Epidermal melanocyte (primary cell): ENCODE measurements at regions not wholly inside any gene's neighbourhood (a gene's known extent, or its start where the extent isn't known, plus 50 kb on each side); places are given as distances from the start of the nearest gene placed in this dataset.

Experiments used
- DNase-seq: peaks from one replicate; pipeline ENCODE4 v3.0.0; 2011; ENCODE audit warnings: low spot score; ENCODE audit not compliant: insufficient read length

DNA sequence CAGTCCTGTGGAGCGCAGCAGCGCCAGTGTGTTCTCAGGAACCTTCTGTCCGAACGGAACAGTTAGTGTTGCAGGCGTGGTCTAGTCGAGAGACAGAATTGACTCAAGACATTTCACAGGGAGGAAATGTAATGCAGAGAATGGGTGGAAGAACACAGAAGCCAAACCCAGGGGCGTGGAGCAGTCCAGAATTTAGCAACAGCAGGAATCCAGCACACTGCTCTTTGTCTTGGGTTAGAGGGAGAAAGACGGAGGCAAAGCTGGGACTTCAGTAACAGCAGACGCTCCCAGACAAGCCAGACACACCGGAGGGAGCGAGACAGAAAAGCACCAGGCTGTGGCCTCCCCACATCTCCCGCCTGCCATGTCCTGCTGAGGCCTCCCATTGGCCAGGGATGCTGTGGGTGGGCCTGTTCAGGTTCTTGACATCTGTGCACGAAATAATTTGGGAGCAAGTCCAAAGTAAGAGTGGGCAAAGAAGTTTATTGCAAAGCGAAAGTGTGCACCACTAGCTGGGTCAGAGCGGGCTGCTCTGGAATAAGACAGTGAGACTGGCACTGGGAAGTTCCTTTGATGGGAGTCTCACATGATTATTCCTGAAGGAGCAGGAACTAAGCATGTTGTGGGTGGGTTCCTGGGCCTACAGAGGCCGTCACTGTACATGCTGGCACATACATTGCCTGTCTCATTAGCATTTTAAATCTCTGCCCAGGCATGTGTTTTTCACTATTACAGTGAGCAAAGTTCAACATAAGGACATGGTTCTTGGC is 339.3 kb upstream of the SFSWAP start:
- no peak for DNase-seq

DNA sequence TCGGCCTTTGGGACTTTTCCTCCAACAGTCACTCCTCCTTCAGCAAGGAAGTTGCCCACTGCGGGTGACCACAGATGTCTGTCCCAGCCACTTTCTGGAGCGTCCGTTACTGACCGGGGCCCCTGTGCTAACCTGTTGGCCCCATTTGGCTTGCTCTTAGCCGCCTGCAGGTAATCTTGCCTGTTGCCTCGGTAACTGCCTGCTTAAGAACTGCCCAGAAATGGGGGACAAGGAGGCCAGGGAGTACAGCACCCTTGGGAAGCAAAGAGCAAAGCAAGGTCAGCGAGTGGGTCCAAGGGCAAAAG is 338.8 kb upstream of the SFSWAP start:
- no peak for DNase-seq

DNA sequence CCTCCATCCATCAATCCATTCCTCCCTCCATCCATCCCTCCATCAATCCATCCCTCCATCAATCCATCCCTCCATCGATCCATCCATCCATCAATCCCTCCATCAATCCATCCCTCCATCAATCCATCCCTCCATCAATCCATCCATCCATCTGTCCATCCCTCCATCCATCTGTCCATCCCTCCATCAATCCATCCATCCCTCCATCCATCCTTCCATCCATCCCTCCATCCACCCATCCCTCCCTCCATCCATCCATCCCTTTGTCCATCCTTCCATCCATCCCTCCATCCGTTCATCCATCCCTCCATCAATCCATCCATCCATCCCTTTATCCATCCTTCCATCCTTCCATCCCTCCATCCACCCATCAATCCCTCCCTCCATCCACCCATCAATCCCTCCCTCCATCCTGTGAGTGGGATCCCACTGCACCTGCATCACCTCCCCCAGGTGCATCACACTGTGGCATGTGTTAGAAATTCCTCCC is 338.1 kb upstream of the SFSWAP start:
- no peak for DNase-seq

DNA sequence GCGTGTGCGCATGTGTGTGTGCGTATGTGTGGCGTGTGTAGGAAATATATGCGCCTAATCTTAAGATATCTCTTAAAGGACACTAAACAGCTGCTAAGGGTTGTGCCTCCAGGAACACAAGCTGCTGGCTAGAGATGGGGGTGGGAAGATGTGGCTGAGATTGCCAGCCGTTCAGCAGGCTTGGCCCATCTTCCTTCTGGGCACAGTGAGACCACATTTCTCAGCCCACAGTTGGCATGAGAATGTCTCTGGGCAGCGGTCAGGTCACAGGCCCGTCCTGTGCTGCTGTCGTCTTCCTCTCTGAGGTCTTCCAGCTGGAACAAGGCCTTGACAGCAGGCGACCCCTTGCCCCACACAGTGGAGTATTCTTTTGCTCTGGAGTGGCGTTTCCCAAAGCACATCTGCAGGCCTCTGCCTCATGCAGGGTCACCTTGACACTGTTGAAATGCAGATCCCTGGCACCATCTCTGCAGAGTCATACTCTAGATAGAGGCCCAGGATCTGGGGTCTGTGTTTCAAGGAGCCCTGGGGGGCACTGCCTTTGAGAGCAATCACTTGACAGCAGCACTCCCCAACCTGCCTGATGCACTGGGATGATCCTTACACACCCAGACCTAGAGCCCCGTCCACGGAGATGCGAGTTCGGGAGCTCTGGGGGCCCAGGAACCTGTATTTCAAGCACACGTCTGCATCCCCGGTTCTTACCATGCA is 335.5 kb upstream of the SFSWAP start:
- DNase-seq = no peak

DNA sequence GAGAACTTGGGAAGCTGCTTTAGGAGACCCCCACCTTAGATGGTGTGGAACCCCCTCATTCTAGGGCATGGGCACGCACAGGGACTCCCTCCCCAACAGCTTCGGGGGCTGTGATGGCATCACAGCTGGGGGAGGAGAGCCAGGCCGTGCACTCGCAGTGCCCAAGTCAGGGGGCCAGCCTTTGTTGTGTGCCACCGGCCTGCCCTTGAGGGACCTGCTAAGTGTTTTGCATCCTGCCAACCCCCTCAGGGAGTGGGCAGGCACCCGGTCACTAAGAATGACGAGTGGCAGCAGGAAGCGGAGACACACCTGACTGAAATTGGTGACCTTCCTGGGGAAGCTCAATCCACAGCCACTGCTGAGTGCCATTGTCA is 334.9 kb upstream of the SFSWAP start:
- no peak for DNase-seq

DNA sequence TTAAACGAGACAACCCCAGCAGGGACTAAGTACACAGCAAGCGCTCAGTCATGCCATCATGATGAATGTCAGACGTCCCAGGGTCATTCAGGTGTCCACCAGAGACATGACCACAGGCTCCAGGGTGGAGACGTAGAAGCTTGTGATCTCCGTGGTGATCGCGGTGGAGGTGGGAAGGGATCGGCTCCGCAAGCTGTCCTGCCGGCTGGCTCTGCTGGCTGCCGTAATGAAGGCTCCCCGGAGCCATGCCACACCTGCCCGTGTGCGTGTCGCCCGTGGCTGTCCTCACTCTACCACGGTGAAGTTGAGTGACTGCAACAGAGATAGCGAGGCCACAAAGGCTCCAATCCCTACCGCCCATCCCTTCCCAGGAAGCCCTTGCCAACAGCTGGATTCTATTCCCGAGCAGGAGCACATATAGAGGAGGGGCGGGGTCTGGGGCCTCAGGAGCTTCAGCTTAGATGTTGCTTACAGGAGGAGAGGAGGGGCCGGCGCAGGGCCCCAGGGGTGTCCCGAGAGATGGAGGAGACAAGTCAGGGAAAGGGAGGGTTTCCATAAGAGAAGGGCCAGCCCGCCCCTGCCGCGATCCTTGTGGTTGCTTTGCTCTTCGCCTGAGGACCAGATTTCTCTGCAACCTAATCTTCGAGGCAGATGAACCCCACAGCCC is 332.6 kb upstream of the SFSWAP start:
- no peak for DNase-seq

DNA sequence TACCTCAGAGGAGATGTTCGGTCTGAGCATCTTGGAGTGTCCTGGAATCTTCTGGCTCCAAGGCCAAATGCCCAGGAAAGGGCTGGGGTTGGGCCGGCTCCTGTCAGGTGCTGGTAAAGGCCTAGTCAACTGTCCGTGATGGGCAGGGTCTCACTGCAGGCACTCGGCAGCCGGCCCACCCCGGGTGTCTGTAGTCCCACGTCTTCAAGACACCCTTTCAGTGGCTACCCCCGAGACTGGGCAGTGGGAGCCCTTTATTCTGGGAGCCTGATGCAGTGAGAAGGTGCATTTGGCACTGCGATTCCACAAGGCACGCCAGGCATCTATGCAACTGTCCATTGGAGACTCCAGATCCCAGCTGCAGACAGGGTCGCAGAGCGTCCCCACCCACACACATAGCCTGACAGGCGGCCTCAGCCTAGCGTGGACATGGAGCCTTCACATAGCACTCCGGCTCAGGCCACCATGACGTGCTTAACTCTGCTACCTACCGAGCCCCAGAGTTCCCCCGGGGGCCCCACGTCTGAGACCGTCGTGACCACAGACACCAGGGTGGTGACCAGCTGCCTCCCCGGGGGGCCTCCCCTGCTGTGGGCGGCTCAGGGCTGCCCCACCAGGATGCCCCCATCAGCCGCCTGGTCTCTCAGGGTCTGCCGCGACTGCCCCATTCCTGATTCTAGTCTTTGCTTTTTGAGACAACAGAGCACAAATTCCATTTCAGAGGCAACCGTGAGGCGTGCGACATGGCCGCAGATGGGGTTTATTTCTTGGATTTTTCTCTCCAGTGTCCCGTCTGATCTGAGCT is 331.8 kb upstream of the SFSWAP start:
- DNase-seq = no peak

DNA sequence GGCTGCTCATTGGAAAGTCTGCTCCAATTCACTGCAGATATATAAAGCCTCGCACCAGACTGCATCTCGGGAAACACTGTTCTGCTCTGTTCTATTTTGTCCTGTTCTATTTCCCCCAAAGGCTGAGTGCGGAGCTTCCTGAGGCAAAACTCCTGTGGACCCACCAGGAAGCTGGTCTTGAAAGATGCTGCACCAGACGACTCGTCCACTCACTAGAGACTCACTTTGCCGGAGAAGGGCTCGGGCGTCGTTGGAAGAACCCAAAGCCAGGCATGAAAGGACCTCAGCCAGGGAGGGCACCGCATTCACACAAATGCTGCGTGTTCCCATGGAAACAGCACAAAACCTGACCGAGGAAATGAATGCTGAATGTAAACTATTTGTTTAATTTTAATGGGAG is 331.2 kb upstream of the SFSWAP start:
- no peak for DNase-seq

DNA sequence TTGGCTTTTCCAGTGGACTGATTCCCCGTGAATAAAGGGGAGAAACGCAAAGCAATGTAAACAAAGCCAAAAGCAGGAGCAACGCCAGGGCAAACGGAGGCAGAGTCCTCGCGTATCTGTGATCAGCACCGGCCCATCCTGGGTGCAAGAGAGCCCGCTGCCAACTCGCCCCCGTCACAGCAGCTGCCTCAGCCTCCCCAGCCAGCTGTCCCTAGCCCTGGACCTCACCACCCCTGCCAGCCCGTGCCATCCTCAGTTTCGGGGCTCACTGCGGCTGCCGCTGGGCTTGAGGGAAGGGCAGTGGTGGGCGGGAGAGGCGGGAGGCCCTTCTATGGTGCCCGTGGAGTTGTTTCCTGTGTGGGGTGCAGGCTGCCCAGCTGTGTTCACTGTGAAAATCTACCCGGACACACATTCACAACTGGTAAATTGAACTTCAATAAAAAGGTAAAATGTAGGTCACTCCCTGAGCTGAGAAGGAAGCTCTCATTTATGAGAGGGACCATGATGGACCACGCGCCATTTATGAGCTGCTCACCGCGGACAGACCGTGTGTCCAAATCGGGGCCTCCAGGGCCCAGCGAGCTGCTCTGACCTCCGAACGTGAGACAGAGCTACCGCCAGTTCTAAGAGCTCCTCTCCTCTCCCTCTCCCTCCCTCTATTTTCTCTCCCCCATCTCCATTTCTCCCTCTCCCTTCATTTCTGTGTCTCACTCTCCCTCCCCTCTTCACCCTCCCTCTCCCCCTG is 330.5 kb upstream of the SFSWAP start:
- no peak for DNase-seq

DNA sequence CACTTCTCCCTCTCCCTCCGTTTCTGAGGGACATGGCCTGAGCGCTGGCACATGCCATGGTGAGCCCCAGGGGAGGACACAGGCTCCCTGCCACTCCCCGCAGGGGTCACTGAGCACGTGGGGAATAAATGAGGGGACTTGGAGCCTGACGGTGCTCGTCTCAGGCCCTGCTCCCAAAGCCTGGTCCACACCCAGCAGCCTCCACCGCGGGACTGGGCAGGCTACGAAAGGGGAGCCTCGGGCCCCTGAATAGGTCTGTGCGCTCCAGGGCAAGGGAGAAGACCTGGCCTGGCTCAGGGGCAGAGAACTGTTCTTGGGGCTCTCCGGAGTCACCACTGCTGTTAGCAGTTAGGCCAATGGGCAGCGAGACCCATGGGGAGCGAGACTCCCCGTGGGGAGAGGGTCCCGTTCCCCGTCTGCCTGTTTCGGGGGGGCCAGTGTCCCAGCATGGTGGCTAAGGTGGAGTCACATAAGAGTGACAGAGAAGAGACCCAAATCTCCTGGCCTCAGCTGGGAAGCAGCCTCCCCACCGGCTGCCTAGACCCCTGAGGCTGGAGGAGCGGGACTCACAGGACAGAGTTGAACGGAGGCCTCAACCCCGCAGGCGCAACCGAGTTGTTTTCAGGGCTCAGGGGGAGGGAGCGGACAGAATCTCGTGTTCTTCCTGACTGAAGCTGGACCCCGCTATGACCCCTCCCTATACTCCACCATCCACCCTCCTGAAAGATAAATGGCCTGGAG is 329.8 kb upstream of the SFSWAP start:
- DNase-seq = no peak

DNA sequence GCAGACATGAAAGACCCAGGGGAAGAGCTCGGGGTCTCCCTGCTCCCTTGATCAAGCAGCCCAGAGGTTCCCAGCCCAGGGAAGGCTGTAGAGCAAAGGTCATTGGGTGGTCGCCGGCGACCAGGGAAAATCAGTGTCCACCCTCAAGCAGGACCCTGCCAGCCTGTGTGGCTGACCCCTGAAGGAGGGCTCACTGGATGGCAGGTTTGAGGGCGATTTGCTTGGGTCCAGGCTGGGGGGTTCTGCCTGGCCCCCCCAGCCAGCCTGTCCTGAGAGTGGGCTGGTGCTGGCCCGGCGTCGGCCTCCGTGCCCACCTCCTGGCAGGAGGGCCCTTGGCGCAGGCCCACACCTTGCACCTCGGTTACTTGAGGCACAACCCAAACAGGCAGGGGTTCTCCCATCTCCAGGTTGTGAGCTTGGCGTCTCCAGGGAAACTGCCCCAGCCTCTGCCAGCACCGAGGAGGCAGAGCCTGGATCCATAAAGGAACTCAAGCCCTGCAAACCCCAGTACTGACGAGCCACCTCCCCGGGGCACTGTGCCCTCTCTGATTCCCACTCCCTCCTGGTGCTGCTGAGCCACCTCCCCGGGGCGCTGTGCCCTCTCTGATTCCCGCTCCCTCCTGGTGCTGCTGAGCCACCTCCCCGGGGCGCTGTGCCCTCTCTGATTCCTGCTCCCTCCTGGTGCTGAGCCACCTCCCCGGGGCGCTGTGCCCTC is 329.0 kb upstream of the SFSWAP start:
- DNase-seq = no peak

DNA sequence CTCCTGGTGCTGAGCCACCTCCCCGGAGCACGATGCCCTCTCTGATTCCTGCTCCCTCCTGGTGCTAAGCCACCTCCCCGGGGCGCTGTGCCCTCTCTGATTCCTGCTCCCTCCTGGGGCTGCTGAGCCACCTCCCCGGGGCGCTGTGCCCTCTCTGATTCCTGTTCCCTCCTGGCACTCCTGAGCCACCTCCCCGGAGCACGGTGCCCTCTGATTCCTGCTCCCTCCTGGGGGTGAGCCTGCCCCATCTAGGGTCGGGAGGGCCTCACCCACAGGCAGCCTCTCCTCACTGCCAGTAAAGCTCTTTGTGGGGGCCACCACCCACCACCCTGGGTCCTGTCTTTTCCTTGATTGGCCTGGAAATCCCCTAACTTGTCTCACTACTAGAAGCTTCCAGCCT is 327.6 kb upstream of the SFSWAP start:
- DNase-seq = no peak

DNA sequence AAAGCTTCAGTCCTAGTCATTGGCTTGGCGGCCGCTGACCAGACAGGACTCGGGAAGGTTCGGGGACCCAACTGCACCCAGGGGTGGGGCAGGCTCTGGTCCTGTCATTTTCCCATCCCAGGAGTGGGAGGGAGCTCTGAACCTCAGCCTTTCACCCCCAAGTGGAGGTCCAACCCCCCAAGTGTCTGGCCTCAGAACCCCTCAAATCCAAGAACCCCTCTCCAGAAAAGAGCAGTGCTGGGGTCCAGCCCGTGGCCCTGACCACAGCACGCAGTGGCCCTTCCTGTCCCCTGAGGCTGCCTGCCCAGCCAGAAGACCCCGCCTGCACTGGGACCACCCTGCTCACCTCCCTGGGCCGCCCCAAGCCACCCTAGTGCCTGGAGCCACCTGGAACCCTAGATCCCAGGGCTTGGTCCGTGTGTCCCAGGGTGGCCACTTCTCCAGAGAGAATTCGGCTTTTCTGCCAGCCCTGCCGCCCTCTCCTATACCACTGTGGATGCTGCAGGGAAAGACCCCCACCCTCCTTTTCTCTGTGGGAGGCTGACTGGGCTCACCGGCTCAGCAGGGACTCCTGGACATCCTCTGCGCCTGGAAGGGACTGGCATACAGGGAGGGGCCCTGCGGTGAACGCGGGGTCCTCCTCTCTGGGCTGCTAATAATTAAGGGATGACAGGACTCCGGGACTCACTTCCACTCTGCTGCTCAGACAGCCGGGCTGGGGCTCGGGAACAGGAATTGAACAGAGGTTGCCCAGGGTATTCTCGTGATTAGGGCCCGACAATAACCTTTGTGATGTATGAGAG is 326.9 kb upstream of the SFSWAP start:
- no peak for DNase-seq

DNA sequence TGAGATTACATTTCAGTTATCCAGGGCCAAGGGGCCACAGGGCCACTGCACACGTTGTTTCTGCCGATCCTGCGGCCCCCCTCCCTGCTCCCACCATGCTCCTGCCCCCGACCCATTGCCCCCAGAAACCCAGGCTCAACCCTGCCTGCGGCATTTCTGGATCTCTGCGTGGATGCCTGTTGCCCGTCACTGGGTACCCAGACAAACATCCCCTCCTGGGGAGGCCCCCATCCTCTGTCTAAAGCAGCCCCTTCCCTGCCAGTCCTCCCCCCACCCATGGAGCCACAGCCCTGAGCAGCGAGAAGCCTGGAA is 326.4 kb upstream of the SFSWAP start:
- DNase-seq = no peak

DNA sequence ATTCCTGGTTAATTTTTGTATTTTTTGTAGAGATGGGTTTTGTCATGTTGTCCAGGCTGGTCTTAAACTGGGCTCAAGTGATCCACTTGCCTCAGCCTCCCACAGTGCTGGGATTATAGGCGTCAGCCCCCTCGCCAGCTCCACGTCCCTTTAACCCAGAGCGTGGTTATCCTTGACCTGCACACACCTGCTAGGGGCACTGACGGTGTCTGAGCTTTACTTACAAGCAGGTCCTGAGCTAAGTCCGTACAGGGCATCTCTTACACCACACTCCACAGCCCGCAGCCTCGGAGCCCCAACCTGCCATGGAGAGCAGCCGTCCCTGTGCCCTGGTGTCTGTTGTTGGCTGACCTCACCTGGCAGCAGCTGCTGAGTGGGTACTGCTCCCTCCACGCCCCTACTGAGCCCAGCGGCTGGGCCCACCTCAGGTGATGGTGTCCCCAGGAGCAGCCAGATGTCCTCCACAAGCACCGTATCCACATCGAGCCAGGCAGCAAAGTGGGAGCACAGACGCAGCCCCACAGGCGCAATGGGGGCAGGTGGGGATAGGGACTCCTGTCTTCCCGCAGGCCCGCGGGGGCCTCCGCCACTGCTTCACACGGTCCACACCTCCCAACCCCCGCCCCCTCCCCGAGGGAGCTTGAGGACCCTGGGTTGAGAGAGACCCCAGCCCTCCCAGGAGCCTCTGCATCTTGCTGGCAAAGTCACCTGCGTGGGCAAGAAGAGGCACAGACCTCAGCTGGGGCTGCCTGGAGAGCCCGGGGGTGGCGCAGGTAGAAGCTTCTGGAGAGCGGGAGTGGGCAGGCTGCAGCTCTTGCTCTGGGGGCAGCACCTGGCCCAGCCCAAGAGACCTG is 325.4 kb upstream of the SFSWAP start:
- DNase-seq = no peak

DNA sequence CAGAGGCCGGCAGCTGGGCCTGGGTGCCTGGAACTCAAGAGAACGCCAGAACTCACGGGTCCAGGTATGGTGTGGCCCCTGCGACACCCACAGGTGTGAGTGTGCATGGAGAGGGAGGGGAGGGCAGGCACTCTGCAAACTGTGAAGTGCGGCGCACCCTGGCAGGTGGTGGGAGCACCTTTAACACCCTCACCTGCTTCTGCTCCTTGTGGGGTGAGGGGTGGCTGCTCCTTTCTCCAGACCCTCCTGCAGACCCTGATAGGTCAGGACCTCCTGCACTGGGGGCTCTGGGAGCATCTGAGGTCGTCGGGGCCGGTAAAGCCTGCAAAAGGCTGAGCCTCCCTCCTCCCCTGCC is 324.7 kb upstream of the SFSWAP start:
- DNase-seq = no peak

DNA sequence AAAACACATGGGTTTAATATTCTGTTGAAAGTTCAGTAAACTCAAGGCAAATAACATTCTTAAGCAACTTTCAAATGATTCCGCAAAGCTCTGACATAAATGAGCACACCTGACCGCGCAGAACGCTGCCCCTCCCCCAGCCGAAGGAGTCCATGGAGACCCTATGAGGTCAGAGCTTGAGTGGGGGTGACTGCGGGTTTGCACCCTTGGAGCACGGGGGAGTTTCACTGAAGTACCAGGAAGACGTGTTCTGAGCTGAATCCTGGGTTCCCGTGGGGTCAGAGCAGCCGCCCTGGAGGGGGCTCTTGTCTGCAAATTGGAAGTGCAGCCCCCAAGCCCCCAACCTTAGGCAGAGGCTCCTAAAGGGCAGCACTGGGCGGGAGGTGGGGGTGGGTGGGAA is 324.1 kb upstream of the SFSWAP start:
- no peak for DNase-seq
